ENCODE measurements at regions not wholly inside any gene's neighbourhood (a gene's known extent, or its start where the extent isn't known, plus 50 kb on each side); places are given as distances from the start of the nearest gene placed in this dataset.

DNA sequence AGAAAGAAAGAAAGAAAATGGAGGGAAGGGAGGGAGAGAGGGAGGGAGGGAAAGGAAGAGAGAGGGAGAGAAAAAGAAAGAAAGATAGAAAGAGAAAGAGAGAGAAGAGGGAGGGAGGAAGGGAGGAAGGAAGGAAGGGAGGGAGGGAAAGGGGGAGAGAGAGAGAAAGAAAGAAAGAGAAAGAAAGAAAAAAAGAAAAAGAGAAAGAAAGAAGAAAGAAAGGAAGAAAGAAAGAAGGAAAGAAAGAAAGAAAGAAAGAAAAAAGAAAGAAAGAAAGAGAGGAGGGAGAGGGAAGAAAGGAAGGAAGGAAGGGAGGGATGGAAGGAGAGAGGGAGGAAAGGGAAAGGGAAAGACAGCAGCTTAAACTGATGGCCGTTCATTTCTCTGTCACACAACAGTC, 457.5 kb downstream of the PDZRN4 start:
- TF ChIP-seq EP300 (IDR thresholded peaks at IDR 0.05; ENCODE audit: borderline replicate concordance) (no peak), CEBPB (IDR thresholded peaks at IDR 0.05) (no peak), ZBTB7A (IDR thresholded peaks at IDR 0.05; ENCODE audit: low read depth) (no peak)

All from Ishikawa (cell line).